Ishikawa (cell line): ENCODE measurements at regions not wholly inside any gene's neighbourhood (a gene's known extent, or its start where the extent isn't known, plus 50 kb on each side); places are given as distances from the start of the nearest gene placed in this dataset.

Experiments used
- CEBPB ChIP-seq: IDR thresholded peaks from 2 replicates; pipeline ENCODE4 v1.6.1; 2012
- CREB1 ChIP-seq: IDR thresholded peaks from 2 replicates; pipeline ENCODE4 v1.6.1; 2012; ENCODE audit warnings: low read depth
- EGR1 ChIP-seq: IDR thresholded peaks from 2 replicates; pipeline ENCODE4 v1.6.1; 2012
- EP300 ChIP-seq: IDR thresholded peaks from 2 replicates; pipeline ENCODE4 v1.6.1; 2012; ENCODE audit warnings: borderline replicate concordance
- FOXM1 ChIP-seq: IDR thresholded peaks from 2 replicates; pipeline ENCODE4 v1.6.1; 2012; ENCODE audit warnings: low read depth, borderline replicate concordance
- MAX ChIP-seq: IDR thresholded peaks from 2 replicates; pipeline ENCODE4 v1.6.1; 2012
- NFIC ChIP-seq: IDR thresholded peaks from 2 replicates; pipeline ENCODE4 v1.6.1; 2012
- RAD21 ChIP-seq: IDR thresholded peaks from 2 replicates; pipeline ENCODE4 v1.6.1; 2012; ENCODE audit warnings: low read depth
- REST ChIP-seq: IDR thresholded peaks from 2 replicates; pipeline ENCODE4 v1.6.1; 2012; ENCODE audit warnings: low read depth, mild to moderate bottlenecking
- TAF1 ChIP-seq: IDR thresholded peaks from 2 replicates; pipeline ENCODE4 v1.6.1; 2012; ENCODE audit warnings: low read depth, mild to moderate bottlenecking
- TCF12 ChIP-seq: IDR thresholded peaks from 2 replicates; pipeline ENCODE4 v1.6.1; 2012; ENCODE audit warnings: low read depth
- TEAD4 ChIP-seq: IDR thresholded peaks from 2 replicates; pipeline ENCODE4 v1.6.1; 2012
- USF1 ChIP-seq: IDR thresholded peaks from 2 replicates; pipeline ENCODE4 v1.6.1; 2012
- YY1 ChIP-seq: IDR thresholded peaks from 2 replicates; pipeline ENCODE4 v1.6.1; 2012; ENCODE audit warnings: low read depth
- ZBTB7A ChIP-seq: IDR thresholded peaks from 2 replicates; pipeline ENCODE4 v1.6.1; 2012; ENCODE audit warnings: low read depth

GRCh38 chr5:174283211-174284005, 237.9 kb downstream of the NSG2 start:
- no peak for TF ChIP-seq ZBTB7A
- no peak for TF ChIP-seq TAF1
- TF ChIP-seq CEBPB, result no peak
- no peak for TF ChIP-seq YY1
- no peak for TF ChIP-seq EP300
- no peak for TF ChIP-seq MAX
- no peak for TF ChIP-seq CREB1
- no peak for TF ChIP-seq FOXM1
- TF ChIP-seq TEAD4, result no peak

- no peak for TF ChIP-seq TAF1
- no peak for TF ChIP-seq RAD21
- TF ChIP-seq EP300, result no peak
- no peak for TF ChIP-seq YY1
- no peak for TF ChIP-seq FOXM1
- TF ChIP-seq MAX, result no peak
- TF ChIP-seq ZBTB7A, result no peak
- TF ChIP-seq USF1, result no peak
- no peak for TF ChIP-seq CEBPB
- no peak for TF ChIP-seq EGR1
- TF ChIP-seq CREB1, result no peak
- no peak for TF ChIP-seq TEAD4
- no peak for TF ChIP-seq TCF12
- TF ChIP-seq REST, result no peak
- TF ChIP-seq NFIC, result no peak
Measured at GRCh38 chr5:174284873-174285272, 239.4 kb downstream of the NSG2 start.

GRCh38 chr5:174287761-174288160, 242.3 kb downstream of the NSG2 start:
- TF ChIP-seq USF1, result no peak
- no peak for TF ChIP-seq NFIC
- no peak for TF ChIP-seq EP300

GRCh38 chr5:174288439-174288838, 242.9 kb downstream of the NSG2 start:
- no peak for TF ChIP-seq ZBTB7A
- no peak for TF ChIP-seq TAF1
- no peak for TF ChIP-seq FOXM1
- no peak for TF ChIP-seq EP300
- TF ChIP-seq REST, result no peak
- TF ChIP-seq RAD21, result no peak
- TF ChIP-seq TEAD4, result no peak

- TF ChIP-seq REST (no peak), TEAD4 (no peak)
Measured at GRCh38 chr5:174291162-174291561, 245.7 kb downstream of the NSG2 start.
